NCI-H1092 treated with DMSO at 0.1 percent for 48 hours (cell line): ENCODE measurements at regions not wholly inside any gene's neighbourhood (a gene's known extent, or its start where the extent isn't known, plus 50 kb on each side); places are given as distances from the start of the nearest gene placed in this dataset.
"Not testable (repeated sequence)": the region's sequence is repeated elsewhere in the genome, so short reads cannot be mapped to it uniquely, and the experiment has no call there.

ENCODE experiments used
- DNase-seq: peaks from one replicate; lab custom pipeline; 2025; lab: John Stamatoyannopoulos, UW

GRCh38 chr12:107144441-107144840, 51.1 kb upstream of the CRY1 start:
- no peak for DNase-seq

- no peak for DNase-seq
Measured at GRCh38 chr12:107144990-107145389, 51.6 kb upstream of the CRY1 start.

GRCh38 chr12:107145397-107145796, 52.0 kb upstream of the CRY1 start:
- no peak for DNase-seq

GRCh38 chr12:107148107-107148506, 54.8 kb upstream of the CRY1 start:
- no peak for DNase-seq

- DNase-seq = no peak
Measured at GRCh38 chr12:107152315-107152714, 59.0 kb upstream of the CRY1 start.

GRCh38 chr12:107159384-107159900, 66.1 kb upstream of the CRY1 start:
- DNase-seq = no peak

GRCh38 chr12:107163413-107163812, 70.1 kb upstream of the CRY1 start:
- DNase-seq = no peak

- no peak for DNase-seq
Measured at GRCh38 chr12:107164392-107164791, 71.0 kb upstream of the CRY1 start.

- no peak for DNase-seq
Measured at GRCh38 chr12:107165581-107165980, 72.2 kb upstream of the CRY1 start.

- no peak for DNase-seq
Measured at GRCh38 chr12:107167756-107168155, 74.4 kb upstream of the CRY1 start.

GRCh38 chr12:107169200-107169599, 75.9 kb upstream of the CRY1 start:
- DNase-seq = no peak

GRCh38 chr12:107178776-107179175, 85.4 kb upstream of the CRY1 start:
- no peak for DNase-seq

GRCh38 chr12:107179871-107180270, 86.5 kb upstream of the CRY1 start:
- no peak for DNase-seq

GRCh38 chr12:107180272-107180671, 86.9 kb upstream of the CRY1 start:
- DNase-seq = no peak

GRCh38 chr12:107184359-107184930, 91.1 kb upstream of the CRY1 start:
- no peak for DNase-seq

- no peak for DNase-seq
Measured at GRCh38 chr12:107196681-107197080, 103.3 kb upstream of the CRY1 start.

GRCh38 chr12:107200394-107200793, 107.0 kb upstream of the CRY1 start:
- DNase-seq = no peak

- no peak for DNase-seq
Measured at GRCh38 chr12:107207931-107208525, 114.7 kb upstream of the CRY1 start.

GRCh38 chr12:107209700-107210099, 116.4 kb upstream of the CRY1 start:
- not testable (repeated sequence) for DNase-seq

- DNase-seq = not testable (repeated sequence)
Measured at GRCh38 chr12:107214373-107214773, 121.0 kb upstream of the CRY1 start.

- DNase-seq = not testable (repeated sequence)
Measured at GRCh38 chr12:107216411-107216810, 123.1 kb upstream of the CRY1 start.

GRCh38 chr12:107219301-107219700, 126.0 kb upstream of the CRY1 start:
- DNase-seq = no peak

- DNase-seq = no peak
Measured at GRCh38 chr12:107221913-107222312, 128.6 kb upstream of the CRY1 start.

- DNase-seq = no peak
Measured at GRCh38 chr12:107223821-107224220, 130.5 kb upstream of the CRY1 start.
